Posterior cingulate gyrus (tissue), 11 donors: ENCODE measurements at regions not wholly inside any gene's neighbourhood (a gene's known extent, or its start where the extent isn't known, plus 50 kb on each side); places are given as distances from the start of the nearest gene placed in this dataset.
A peak's percentile ranks its signal among the peaks of the same experiment; 100 is the strongest.
"Not testable (repeated sequence)": the region's sequence is repeated elsewhere in the genome, so short reads cannot be mapped to it uniquely, and the experiment has no call there.

Source experiments
- DNase-seq, 10 donors: peaks; one replicate each; pipeline versions ENCODE4 v3.0.0 to v3.0.0-alpha.2; 2020 to 2021; ENCODE audit warnings: mixed read lengths in 3 of 10
- intact Hi-C: fragments of 100-400 bp; cut with DNase I; formaldehyde crosslinking; loops from one replicate; pipeline ENCODE4 v1.15.1; 2023

- no peak for DNase-seq
- intact Hi-C loops = no loop called here
Observed at GRCh38 chr12:28966046-28966780, 182.9 kb upstream of the FAR2 start.

- peak in 1 of 10 donors; percentile 53 for DNase-seq
- intact Hi-C loops = no loop called here
Observed at GRCh38 chr12:28967426-28967825, 181.7 kb upstream of the FAR2 start.

GRCh38 chr12:28973491-28973890 is 175.6 kb upstream of the FAR2 start:
- DNase-seq = no peak
- intact Hi-C loops = no loop called here

- intact Hi-C loops = no loop called here
- DNase-seq = no peak
Observed at GRCh38 chr12:28974166-28974565, 174.9 kb upstream of the FAR2 start.

GRCh38 chr12:28974883-28975282 is 174.2 kb upstream of the FAR2 start:
- no peak for DNase-seq
- intact Hi-C loops = no loop called here

GRCh38 chr12:28975564-28976340 is 173.3 kb upstream of the FAR2 start:
- DNase-seq = no peak
- intact Hi-C loops = no loop called here

- intact Hi-C loops = no loop called here
- no peak for DNase-seq
Observed at GRCh38 chr12:28980436-28980835, 168.6 kb upstream of the FAR2 start.

GRCh38 chr12:28987538-28988324 is 161.3 kb upstream of the FAR2 start:
- intact Hi-C loops = no loop called here
- DNase-seq = no peak

- intact Hi-C loops = no loop called here
- no peak for DNase-seq
Observed at GRCh38 chr12:28988325-28988704, 160.8 kb upstream of the FAR2 start.

- DNase-seq = no peak
- intact Hi-C loops = no loop called here
Observed at GRCh38 chr12:28991626-28992025, 157.5 kb upstream of the FAR2 start.

- intact Hi-C loops = no loop called here
- DNase-seq = no peak
Observed at GRCh38 chr12:28993720-28994119, 155.4 kb upstream of the FAR2 start.

GRCh38 chr12:28994179-28994715 is 154.8 kb upstream of the FAR2 start:
- intact Hi-C loops = no loop called here
- DNase-seq = no peak

- intact Hi-C loops = no loop called here
- no peak for DNase-seq
Observed at GRCh38 chr12:28996688-28997087, 152.4 kb upstream of the FAR2 start.

- intact Hi-C loops = no loop called here
- peak in 4 of 10 donors; percentile 11 to 54 (median 15) for DNase-seq
Observed at GRCh38 chr12:28998662-28999120, 150.4 kb upstream of the FAR2 start.

GRCh38 chr12:29004066-29004935 is 144.8 kb upstream of the FAR2 start:
- intact Hi-C loops = no loop called here
- no peak for DNase-seq

GRCh38 chr12:29004936-29005304 is 144.2 kb upstream of the FAR2 start:
- intact Hi-C loops = no loop called here
- DNase-seq = no peak

- intact Hi-C loops = no loop called here
- no peak for DNase-seq
Observed at GRCh38 chr12:29008786-29009185, 140.3 kb upstream of the FAR2 start.

GRCh38 chr12:29012673-29013072 is 136.4 kb upstream of the FAR2 start:
- intact Hi-C loops = no loop called here
- no peak for DNase-seq

- DNase-seq, intact Hi-C loops: not testable (repeated sequence)
Observed at GRCh38 chr12:29017532-29017931, 131.5 kb upstream of the FAR2 start.
